PC-9 (cell line): ENCODE measurements at regions not wholly inside any gene's neighbourhood (a gene's known extent, or its start where the extent isn't known, plus 50 kb on each side); places are given as distances from the start of the nearest gene placed in this dataset.

ENCODE experiments used
- CTCF ChIP-seq: fragments of 200-600 bp; sonication (generic); conservative IDR thresholded peaks from 2 replicates; pipeline ENCODE4 v1.6.1; 2017; ENCODE audit warnings: mixed run types, antibody characterized with exemption, mild to moderate bottlenecking, moderate library complexity
- EZH2 ChIP-seq: fragments of 200-600 bp; sonication (generic); IDR thresholded peaks from 2 replicates; pipeline ENCODE4 v1.8.0; 2017; ENCODE audit warnings: antibody characterized with exemption, low read depth

DNA sequence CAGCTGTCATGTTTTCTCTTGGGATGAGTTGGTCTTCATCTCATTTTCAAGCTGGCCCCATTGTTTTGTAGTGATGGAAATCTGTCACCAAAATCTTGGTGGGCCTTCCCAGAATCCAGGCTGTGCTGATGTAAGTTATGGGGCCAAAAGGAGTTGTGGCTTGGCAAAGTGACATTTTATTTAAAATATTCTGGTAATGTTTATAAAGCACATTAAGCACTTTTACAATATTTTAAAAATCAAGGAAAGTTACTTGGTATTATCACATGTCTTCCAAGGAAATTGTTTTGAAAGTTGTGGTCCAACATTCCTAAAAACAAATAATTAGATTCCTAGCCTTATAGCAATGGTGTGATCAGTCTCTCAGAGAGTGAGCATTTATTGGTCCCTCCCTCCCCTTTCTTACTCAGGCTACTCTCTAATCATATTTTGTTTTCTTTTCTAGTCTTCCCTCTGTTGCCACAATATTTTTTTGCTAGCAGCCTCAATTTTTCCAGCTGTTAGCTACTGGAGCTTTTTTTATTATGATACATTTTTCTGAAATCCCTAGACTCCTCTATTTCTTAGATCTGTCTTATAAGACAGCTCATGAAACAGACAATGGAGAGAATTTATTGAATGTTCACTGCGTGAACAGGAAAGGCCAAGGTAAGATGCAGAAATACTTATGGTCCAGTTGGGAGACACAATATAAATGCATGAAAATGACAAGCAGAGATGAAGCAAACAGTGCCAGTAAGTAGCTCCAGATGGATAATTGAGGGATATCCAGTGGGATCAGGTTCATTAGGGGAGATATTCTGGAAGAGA lies 408.1 kb upstream of the ZNF608 start:
- TF ChIP-seq CTCF (no peak), EZH2 (no peak)
